ENCODE measurements at regions not wholly inside any gene's neighbourhood (a gene's known extent, or its start where the extent isn't known, plus 50 kb on each side); places are given as distances from the start of the nearest gene placed in this dataset.

DNA sequence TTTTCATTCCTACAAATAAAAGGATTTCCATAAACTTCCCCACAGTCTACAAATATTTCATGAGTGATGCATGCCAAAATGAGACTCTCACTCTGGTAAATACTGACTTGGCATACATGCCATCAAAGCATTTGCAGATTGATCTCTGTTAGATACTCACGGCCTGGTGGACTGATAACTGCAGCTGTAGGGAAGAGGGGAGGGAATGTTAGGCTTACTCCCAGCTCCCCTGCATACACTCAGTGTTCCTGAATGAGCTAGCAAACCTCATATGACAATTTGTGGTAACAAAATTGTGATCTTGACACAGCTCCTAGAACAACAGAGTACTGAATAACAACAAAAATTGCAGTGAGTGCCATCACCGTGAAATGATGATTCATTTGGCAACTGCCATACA, 435.3 kb downstream of the NR2F1-AS1 start:
- H3K4me3 ChIP-seq (ENCODE audit: low read depth, low read length): no peak overlapping the region
- DNase-seq (ENCODE audit: low read depth): no peak
- H3K36me3 ChIP-seq (ENCODE audit: control insufficient read depth, insufficient read depth, low read length): no peaks in the 10 kb centered on the region
- no peaks in the 10 kb centered on the region for H3K27me3 ChIP-seq (ENCODE audit: control insufficient read depth, insufficient read depth, low read length)
- ChIA-PET POLR2A (no interaction called here), CTCF (interaction anchor here (1.2 kb wide), 1 partner anchor 16 kb away, joined by 3 read pairs; no protein-coding TSS in a partner anchor)
- TF ChIP-seq, protein P1, sequence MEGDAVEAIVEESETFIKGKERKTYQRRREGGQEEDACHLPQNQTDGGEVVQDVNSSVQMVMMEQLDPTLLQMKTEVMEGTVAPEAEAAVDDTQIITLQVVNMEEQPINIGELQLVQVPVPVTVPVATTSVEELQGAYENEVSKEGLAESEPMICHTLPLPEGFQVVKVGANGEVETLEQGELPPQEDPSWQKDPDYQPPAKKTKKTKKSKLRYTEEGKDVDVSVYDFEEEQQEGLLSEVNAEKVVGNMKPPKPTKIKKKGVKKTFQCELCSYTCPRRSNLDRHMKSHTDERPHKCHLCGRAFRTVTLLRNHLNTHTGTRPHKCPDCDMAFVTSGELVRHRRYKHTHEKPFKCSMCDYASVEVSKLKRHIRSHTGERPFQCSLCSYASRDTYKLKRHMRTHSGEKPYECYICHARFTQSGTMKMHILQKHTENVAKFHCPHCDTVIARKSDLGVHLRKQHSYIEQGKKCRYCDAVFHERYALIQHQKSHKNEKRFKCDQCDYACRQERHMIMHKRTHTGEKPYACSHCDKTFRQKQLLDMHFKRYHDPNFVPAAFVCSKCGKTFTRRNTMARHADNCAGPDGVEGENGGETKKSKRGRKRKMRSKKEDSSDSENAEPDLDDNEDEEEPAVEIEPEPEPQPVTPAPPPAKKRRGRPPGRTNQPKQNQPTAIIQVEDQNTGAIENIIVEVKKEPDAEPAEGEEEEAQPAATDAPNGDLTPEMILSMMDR (IDR thresholded peaks at IDR 0.05; ENCODE audit: insufficient read depth, low read depth, low read length): no peak

GRCh38 chr5:93145019-93145418, 436.0 kb downstream of the NR2F1-AS1 start:
- TF ChIP-seq, protein P1 (IDR thresholded peaks at IDR 0.05; ENCODE audit: insufficient read depth, low read depth, low read length): no peak
- POLR2A ChIA-PET: no interaction called here
- CTCF ChIA-PET: no interaction called here
- H3K36me3 ChIP-seq (ENCODE audit: control insufficient read depth, insufficient read depth, low read length): no peaks in the 10 kb centered on the region
- DNase-seq (ENCODE audit: low read depth): no peak
- H3K27me3 ChIP-seq (ENCODE audit: control insufficient read depth, insufficient read depth, low read length): no peaks in the 10 kb centered on the region
- H3K4me3 ChIP-seq (ENCODE audit: low read depth, low read length): no peak overlapping the region

- H3K4me3 ChIP-seq (ENCODE audit: low read depth, low read length): no peak overlapping the region
- no peak for DNase-seq (ENCODE audit: low read depth)
- no peaks in the 10 kb centered on the region for H3K27me3 ChIP-seq (ENCODE audit: control insufficient read depth, insufficient read depth, low read length)
- CTCF ChIA-PET: interaction anchor here (0.5 to 1.1 kb wide), 2 partner anchors 9 to 651 kb away, joined by 3 read pairs; no protein-coding TSS in a partner anchor
- H3K36me3 ChIP-seq (ENCODE audit: control insufficient read depth, insufficient read depth, low read length): no peaks in the 10 kb centered on the region
- POLR2A ChIA-PET: no interaction called here
- TF ChIP-seq, protein P1 (IDR thresholded peaks at IDR 0.05; ENCODE audit: insufficient read depth, low read depth, low read length): no peak
Measured at GRCh38 chr5:93141969-93142368, 439.1 kb downstream of the NR2F1-AS1 start.

DNA sequence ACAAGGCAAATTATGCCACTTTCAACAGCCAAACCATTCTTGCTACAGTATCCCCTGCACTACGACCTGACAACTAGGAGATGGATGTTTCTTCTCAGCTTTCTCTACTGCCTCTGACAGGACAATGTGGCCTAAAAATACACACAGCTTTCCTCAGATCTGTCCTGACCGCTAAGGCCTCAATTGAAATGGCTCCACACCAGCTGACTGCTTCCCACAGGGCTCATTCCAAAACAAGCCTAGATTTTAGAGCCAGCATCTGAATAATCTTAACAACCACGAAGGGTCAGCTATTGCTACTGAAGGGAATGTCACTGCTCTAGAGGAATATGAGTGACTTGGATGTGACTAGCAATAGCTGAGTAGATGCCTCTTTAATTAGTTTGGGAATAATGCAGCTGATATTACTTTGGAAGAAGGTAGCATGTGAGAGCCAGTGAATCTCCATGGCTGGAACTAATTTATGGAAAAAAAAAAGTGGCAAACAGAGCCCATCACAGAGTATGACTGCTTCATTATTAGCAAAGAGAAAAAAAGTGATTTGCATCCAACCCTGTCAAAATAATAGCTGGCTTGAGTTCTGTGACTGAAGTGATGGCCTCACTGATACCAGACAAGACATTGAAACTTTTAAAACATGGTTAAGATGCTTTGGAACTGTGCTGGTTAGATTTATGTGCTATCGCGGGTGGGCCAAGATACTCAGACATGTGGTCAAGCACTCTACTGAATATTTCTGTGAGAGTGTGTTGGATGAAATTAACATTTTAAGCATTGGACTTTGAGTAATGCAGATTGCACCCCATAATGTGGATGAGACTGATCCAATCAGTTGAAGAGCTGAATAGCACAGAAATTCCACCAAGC, 450.2 kb downstream of the NR2F1-AS1 start:
- Histone ChIP-seq H3K4me3 (ENCODE audit: low read depth, low read length) (no peak overlapping the region), H3K36me3 (ENCODE audit: control insufficient read depth, insufficient read depth, low read length) (no peaks in the 10 kb centered on the region), H3K27me3 (ENCODE audit: control insufficient read depth, insufficient read depth, low read length) (no peaks in the 10 kb centered on the region)
- TF ChIP-seq, protein P1 (IDR thresholded peaks at IDR 0.05; ENCODE audit: insufficient read depth, low read depth, low read length): no peak
- POLR2A ChIA-PET: no interaction called here
- DNase-seq (ENCODE audit: low read depth): no peak
- CTCF ChIA-PET: no interaction called here

GRCh38 chr5:93126634-93127033, 454.4 kb downstream of the NR2F1-AS1 start:
- H3K4me3 ChIP-seq (ENCODE audit: low read depth, low read length): no peak overlapping the region
- no peaks in the 10 kb centered on the region for H3K27me3 ChIP-seq (ENCODE audit: control insufficient read depth, insufficient read depth, low read length)
- H3K36me3 ChIP-seq (ENCODE audit: control insufficient read depth, insufficient read depth, low read length): no peaks in the 10 kb centered on the region
- TF ChIP-seq, protein P1 (IDR thresholded peaks at IDR 0.05; ENCODE audit: insufficient read depth, low read depth, low read length): no peak
- no peak for DNase-seq (ENCODE audit: low read depth)
- ChIA-PET CTCF (no interaction called here), POLR2A (no interaction called here)
